Mesenchymal stem cell (in vitro differentiated cells and primary cell): ENCODE measurements at regions not wholly inside any gene's neighbourhood (a gene's known extent, or its start where the extent isn't known, plus 50 kb on each side); places are given as distances from the start of the nearest gene placed in this dataset.

Source experiments
- DNase-seq: peaks from one replicate; pipeline ENCODE4 v3.0.0-alpha.2; 2013
- H2AFZ ChIP-seq: one replicate; pipeline ENCODE4 v1.6.1; 2013; ENCODE audit warnings: low read depth, mild to moderate bottlenecking, control low read depth, inconsistent platforms, low read length, moderate library complexity
- H2AK5ac ChIP-seq: 2 replicates; pipeline ENCODE4 v1.6.1; 2013; ENCODE audit warnings: low read length, moderate library complexity, mild to moderate bottlenecking, inconsistent platforms; ENCODE audit not compliant: severe bottlenecking
- H2BK120ac ChIP-seq: one replicate; pipeline ENCODE4 v1.6.1; 2013; ENCODE audit warnings: low read depth, mild to moderate bottlenecking, inconsistent platforms, low read length, moderate library complexity
- H2BK12ac ChIP-seq, 2 experiments: one replicate each; pipeline ENCODE4 v1.6.1; 2013; ENCODE audit warnings: inconsistent platforms in 2 of 2, low read length in 2 of 2, mild to moderate bottlenecking in 2 of 2, moderate library complexity in 2 of 2, control low read depth in 1 of 2
- H2BK15ac ChIP-seq: one replicate; pipeline ENCODE4 v1.6.1; 2013; ENCODE audit warnings: mild to moderate bottlenecking, low read depth, inconsistent platforms; ENCODE audit not compliant: poor library complexity, severe bottlenecking
- H2BK5ac ChIP-seq: 2 replicates; pipeline ENCODE4 v1.6.1; 2013; ENCODE audit warnings: low read depth, mild to moderate bottlenecking, low read length, control low read depth, inconsistent platforms; ENCODE audit not compliant: poor library complexity, severe bottlenecking
- H3K14ac ChIP-seq, 2 experiments: one replicate each; pipeline ENCODE4 v1.6.1; 2013; ENCODE audit warnings: inconsistent platforms in 2 of 2, low read length in 2 of 2, control low read depth in 1 of 2, mild to moderate bottlenecking in 1 of 2, moderate library complexity in 1 of 2
- H3K18ac ChIP-seq, 2 experiments: one replicate each; pipeline ENCODE4 v1.6.1; 2013; ENCODE audit warnings: inconsistent platforms in 2 of 2, low read length in 2 of 2, control low read depth in 1 of 2, low read depth in 1 of 2, mild to moderate bottlenecking in 1 of 2
- H3K23ac ChIP-seq, 2 experiments: one replicate each; pipeline ENCODE4 v1.6.1; 2013; ENCODE audit warnings: inconsistent platforms in 2 of 2, low read length in 2 of 2, mild to moderate bottlenecking in 2 of 2, moderate library complexity in 2 of 2, control low read depth in 1 of 2
- H3K27ac ChIP-seq: 2 replicates; pipeline ENCODE4 v1.5.1; 2013; ENCODE audit warnings: mild to moderate bottlenecking, moderate library complexity, low read length, control low read depth, inconsistent platforms; ENCODE audit not compliant: poor library complexity, severe bottlenecking
- H3K27me3 ChIP-seq, 2 experiments: 2 replicates each; pipeline versions ENCODE4 v1.6.1 to v1.7.0; 2013; ENCODE audit warnings: low read length in 2 of 2, mild to moderate bottlenecking in 2 of 2, moderate library complexity in 2 of 2, control low read depth in 1 of 2, inconsistent platforms in 1 of 2; ENCODE audit not compliant: control insufficient read depth in 1 of 2, insufficient read depth in 1 of 2
- H3K36me3 ChIP-seq, 2 experiments: 2 replicates each; pipeline versions ENCODE4 v1.6.1 to v1.7.0; 2013; ENCODE audit warnings: low read length in 2 of 2, control low read depth in 1 of 2, inconsistent platforms in 1 of 2, low read depth in 1 of 2, mild to moderate bottlenecking in 1 of 2; ENCODE audit not compliant: insufficient read depth in 2 of 2, control insufficient read depth in 1 of 2
- H3K4ac ChIP-seq, 2 experiments: one replicate each; pipeline ENCODE4 v1.6.1; 2013; ENCODE audit warnings: inconsistent platforms in 2 of 2, low read length in 2 of 2, mild to moderate bottlenecking in 2 of 2, moderate library complexity in 2 of 2, control low read depth in 1 of 2, low read depth in 1 of 2
- H3K4me1 ChIP-seq: 2 replicates; pipeline ENCODE4 v1.6.1; 2013; ENCODE audit warnings: low read depth, low read length, control low read depth; ENCODE audit not compliant: control insufficient read depth, insufficient read depth
- H3K4me2 ChIP-seq: 2 replicates; pipeline ENCODE4 v1.6.1; 2013; ENCODE audit warnings: low read length, mild to moderate bottlenecking, inconsistent platforms; ENCODE audit not compliant: poor library complexity, severe bottlenecking
- H3K4me3 ChIP-seq, 2 experiments: 2 replicates each; pipeline versions ENCODE4 v1.5.1 to v1.7.0; 2013; ENCODE audit warnings: low read length in 2 of 2, mild to moderate bottlenecking in 2 of 2, control low read depth in 1 of 2, low read depth in 1 of 2; ENCODE audit not compliant: insufficient read depth in 1 of 2
- H3K79me1 ChIP-seq: replicated peaks from 2 replicates; pipeline ENCODE4 v1.6.1; 2013; ENCODE audit warnings: mild to moderate bottlenecking, control low read depth, low read length, inconsistent platforms; ENCODE audit not compliant: poor library complexity, severe bottlenecking
- H3K9ac ChIP-seq: 2 replicates; pipeline ENCODE4 v1.7.0; 2013; ENCODE audit warnings: mild to moderate bottlenecking, low read length, moderate library complexity
- H3K9me3 ChIP-seq: 2 replicates; pipeline ENCODE4 v1.7.0; 2013; ENCODE audit warnings: mild to moderate bottlenecking, low read length; ENCODE audit not compliant: control insufficient read depth
- H4K8ac ChIP-seq: one replicate; pipeline ENCODE4 v1.6.1; 2013; ENCODE audit warnings: inconsistent platforms, mild to moderate bottlenecking, low read length, moderate library complexity
- H4K91ac ChIP-seq: one replicate; pipeline ENCODE4 v1.6.1; 2013; ENCODE audit warnings: mild to moderate bottlenecking, low read length, inconsistent platforms
- WGBS: methylation state at CpG from one replicate; pipeline ENCODE4 v1.1.7; 2013; ENCODE audit warnings: mixed read lengths; 5-methylcytosine and 5-hydroxymethylcytosine counted together

DNA sequence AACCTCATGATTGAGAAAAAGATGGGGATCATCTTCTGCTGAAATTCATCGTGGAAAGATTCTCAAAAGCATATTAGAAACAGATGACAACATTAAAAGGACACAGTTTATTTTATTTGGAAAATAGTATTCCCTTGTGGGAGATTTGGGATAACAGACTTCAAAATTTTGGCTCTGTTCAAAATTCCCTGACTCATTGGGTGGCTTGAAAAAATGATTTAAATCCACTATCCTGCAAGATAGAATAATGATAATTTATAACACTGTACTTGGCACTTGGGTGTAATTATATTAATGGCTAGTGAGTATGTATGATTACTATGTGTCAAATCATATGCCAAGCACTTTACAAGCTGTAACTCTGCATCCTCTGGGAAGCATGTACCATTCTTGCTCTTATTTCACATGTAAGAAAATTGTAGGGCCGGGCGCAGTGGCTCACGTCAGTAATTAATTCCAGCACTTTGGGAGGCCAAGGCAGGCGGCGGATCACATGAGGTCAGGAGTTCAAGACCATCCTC lies 128.8 kb downstream of the LMNTD1 start:
- no peak overlapping the region for H2BK5ac ChIP-seq
- H2BK120ac ChIP-seq = no peak overlapping the region
- H3K36me3 ChIP-seq = no peaks in the 10 kb centered on the region
- H3K18ac ChIP-seq = no peak overlapping the region
- H2BK15ac ChIP-seq = no peak overlapping the region
- H3K23ac ChIP-seq = no peak overlapping the region
- peak overlapping the region; percentile 75 for H3K9ac ChIP-seq
- H3K4me1 ChIP-seq = no peaks in the 10 kb centered on the region
- H3K4me3 ChIP-seq = no peak overlapping the region
- no peaks in the 10 kb centered on the region for H3K79me1 ChIP-seq
- H3K27me3 ChIP-seq = no peaks in the 10 kb centered on the region
- no peak overlapping the region for H3K4ac ChIP-seq
- H4K8ac ChIP-seq = no peak overlapping the region
- H3K14ac ChIP-seq = no peak overlapping the region
- no peak overlapping the region for H2AK5ac ChIP-seq
- H3K27ac ChIP-seq = no peak overlapping the region
- H2AFZ ChIP-seq = no peak overlapping the region
- DNase-seq = no peak
- WGBS = 95% methylated on average over 3 of the region's 6 CpGs
- no peaks in the 10 kb centered on the region for H3K9me3 ChIP-seq
- H4K91ac ChIP-seq = no peak overlapping the region
- H3K4me2 ChIP-seq = no peak overlapping the region
- H2BK12ac ChIP-seq = no peak overlapping the region

DNA sequence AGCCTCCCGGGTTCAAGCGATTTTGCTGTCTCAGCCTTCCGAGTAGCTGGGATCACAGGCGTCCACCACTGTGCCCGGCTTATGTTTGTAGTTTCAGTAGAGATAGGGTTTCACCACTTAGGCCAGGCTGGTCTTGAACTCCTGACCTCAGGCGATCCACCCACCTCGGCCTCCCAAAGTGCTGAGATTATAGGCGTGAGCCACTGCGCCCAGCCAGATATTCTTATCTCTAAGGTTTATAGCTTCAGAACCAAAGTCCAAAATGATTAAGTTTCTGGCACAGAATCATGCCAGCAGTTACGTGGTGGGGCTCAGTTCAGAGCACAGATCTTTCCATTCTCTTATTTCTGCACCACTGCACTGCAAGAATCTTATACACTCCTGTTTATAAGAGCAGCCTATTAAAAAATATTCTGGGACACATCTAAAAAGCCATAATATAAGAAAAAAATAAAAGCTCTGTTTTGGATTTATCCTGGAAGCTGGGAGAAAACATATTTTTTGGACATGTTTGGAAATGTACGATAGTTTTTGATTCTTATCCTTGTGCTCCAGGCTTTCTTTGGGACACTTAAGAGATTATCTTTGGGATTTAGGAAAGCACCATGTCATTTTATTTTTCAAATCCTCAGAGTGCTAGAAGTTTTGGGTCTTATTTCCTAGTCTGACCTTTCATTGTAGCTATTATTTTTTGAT lies 129.6 kb downstream of the LMNTD1 start:
- Histone ChIP-seq H2AK5ac (no peak overlapping the region), H3K14ac (no peak overlapping the region), H3K4me2 (no peak overlapping the region), H3K4ac (no peak overlapping the region), H2BK5ac (no peak overlapping the region), H4K91ac (no peak overlapping the region), H3K79me1 (no peaks in the 10 kb centered on the region), H3K9ac (peak overlapping the region; percentile 75), H3K36me3 (no peaks in the 10 kb centered on the region), H2BK120ac (no peak overlapping the region), H3K23ac (no peak overlapping the region), H3K4me3 (no peak overlapping the region), H2BK12ac (no peak overlapping the region), H3K27me3 (no peaks in the 10 kb centered on the region), H4K8ac (no peak overlapping the region), H2BK15ac (no peak overlapping the region), H3K27ac (no peak overlapping the region), H2AFZ (no peak overlapping the region), H3K18ac (no peak overlapping the region), H3K4me1 (no peaks in the 10 kb centered on the region), H3K9me3 (no peaks in the 10 kb centered on the region)
- DNase-seq = no peak
- WGBS = 97% methylated on average over 11 of the region's 11 CpGs

DNA sequence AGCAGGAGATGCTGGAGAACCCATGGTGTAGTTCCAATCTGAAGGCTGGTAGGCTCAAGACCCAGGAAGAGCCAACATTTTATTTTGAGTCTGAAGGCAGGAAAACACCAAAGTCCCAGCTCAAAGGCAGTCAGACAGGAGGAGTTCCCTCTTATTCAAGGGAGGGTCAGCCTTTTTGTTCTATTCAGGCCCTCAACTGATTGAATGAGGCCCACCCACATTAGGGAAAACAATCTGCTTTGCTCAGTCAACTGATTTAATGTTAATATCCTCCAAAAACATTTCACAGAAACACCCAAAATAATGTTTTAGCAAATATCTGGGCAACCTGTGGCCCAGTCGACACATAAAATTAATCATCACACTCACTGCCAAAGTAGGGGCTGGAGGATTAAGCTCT lies 130.8 kb downstream of the LMNTD1 start:
- WGBS = no CpG with 5 or more reads among the region's 1 CpG

GRCh38 chr12:25421651-25422167 lies 131.4 kb downstream of the LMNTD1 start:
- Histone ChIP-seq H3K9me3 (no peaks in the 10 kb centered on the region), H2AK5ac (no peak overlapping the region), H2BK120ac (no peak overlapping the region), H3K4me1 (no peaks in the 10 kb centered on the region), H3K4me2 (no peak overlapping the region), H3K27ac (no peak overlapping the region), H4K8ac (no peak overlapping the region), H3K18ac (no peak overlapping the region), H3K27me3 (no peaks in the 10 kb centered on the region), H3K79me1 (no peaks in the 10 kb centered on the region), H3K9ac (no peak overlapping the region), H4K91ac (no peak overlapping the region), H3K36me3 (no peaks in the 10 kb centered on the region), H2BK5ac (no peak overlapping the region), H3K23ac (no peak overlapping the region), H2BK15ac (no peak overlapping the region), H2AFZ (no peak overlapping the region), H3K14ac (no peak overlapping the region), H2BK12ac (no peak overlapping the region), H3K4me3 (no peak overlapping the region), H3K4ac (no peak overlapping the region)
- no peak for DNase-seq
- 100% methylated on average over 1 of the region's 2 CpGs for WGBS

More for the DNA sequence above, 130.8 kb downstream of the LMNTD1 start:
- DNase-seq = no peak
- Histone ChIP-seq H3K27ac (no peak overlapping the region), H2BK15ac (no peak overlapping the region), H3K36me3 (no peaks in the 10 kb centered on the region), H2AK5ac (no peak overlapping the region), H3K27me3 (no peaks in the 10 kb centered on the region), H4K8ac (no peak overlapping the region), H3K4me2 (no peak overlapping the region), H2BK120ac (no peak overlapping the region), H3K9me3 (no peaks in the 10 kb centered on the region), H2BK12ac (no peak overlapping the region), H4K91ac (no peak overlapping the region), H3K14ac (no peak overlapping the region), H3K79me1 (no peaks in the 10 kb centered on the region), H3K4me3 (no peak overlapping the region), H2AFZ (no peak overlapping the region), H2BK5ac (no peak overlapping the region), H3K4me1 (no peaks in the 10 kb centered on the region), H3K4ac (no peak overlapping the region), H3K23ac (no peak overlapping the region), H3K9ac (no peak overlapping the region), H3K18ac (no peak overlapping the region)
